ENCODE measurements at regions not wholly inside any gene's neighbourhood (a gene's known extent, or its start where the extent isn't known, plus 50 kb on each side); places are given as distances from the start of the nearest gene placed in this dataset.

DNA sequence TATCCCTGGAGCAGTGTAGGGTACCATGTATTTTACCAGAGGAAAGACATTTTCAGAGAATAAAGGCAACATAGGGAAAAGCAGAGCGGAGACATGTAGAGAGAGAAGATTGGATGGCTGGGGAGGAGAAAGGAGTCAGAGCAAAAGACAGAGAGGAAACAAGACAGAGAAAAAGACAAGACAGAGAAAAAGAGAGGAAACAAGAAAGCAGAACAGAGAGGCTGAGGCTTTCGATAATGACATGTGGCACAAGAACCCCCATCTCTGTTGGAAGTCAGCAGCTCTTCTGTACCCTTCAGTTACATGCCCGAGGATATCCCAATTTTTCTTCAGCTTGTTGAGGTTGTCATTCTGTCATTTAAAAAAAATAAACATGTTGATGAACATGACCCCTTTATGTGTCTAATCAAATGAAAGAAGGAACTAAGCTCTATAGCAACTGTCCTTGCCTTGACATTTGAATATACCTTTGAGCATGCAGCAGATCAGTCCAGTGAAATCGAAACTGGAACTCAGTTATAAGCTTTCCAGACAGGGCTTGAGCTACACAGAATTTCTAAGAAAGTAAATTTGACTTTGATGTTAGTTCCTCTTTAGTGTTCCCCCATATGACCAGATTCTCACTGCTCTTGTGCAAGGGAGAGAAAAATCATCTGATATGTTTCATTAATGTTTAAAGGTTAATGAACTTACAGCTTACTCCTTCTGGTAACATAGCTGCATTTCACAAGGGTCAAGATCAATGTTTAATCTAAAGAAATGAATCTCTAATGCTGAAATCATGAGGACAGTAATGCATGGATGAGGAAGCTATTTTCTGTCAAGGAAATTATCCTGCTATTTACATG lies 75.1 kb upstream of the SP4 start:
- TF ChIP-seq CTCF (IDR thresholded peaks at IDR 0.05), result no peak
- TF ChIP-seq SMAD3 (CRISPR knock-in tag; IDR thresholded peaks at IDR 0.05; ENCODE audit: borderline replicate concordance), result no peak
- no peak for TF ChIP-seq CBFB (CRISPR knock-in tag; IDR thresholded peaks at IDR 0.05; ENCODE audit: low read depth)
- TF ChIP-seq NFE2L1 (CRISPR knock-in tag; IDR thresholded peaks at IDR 0.05), result no peak
- TF ChIP-seq, protein P1, sequence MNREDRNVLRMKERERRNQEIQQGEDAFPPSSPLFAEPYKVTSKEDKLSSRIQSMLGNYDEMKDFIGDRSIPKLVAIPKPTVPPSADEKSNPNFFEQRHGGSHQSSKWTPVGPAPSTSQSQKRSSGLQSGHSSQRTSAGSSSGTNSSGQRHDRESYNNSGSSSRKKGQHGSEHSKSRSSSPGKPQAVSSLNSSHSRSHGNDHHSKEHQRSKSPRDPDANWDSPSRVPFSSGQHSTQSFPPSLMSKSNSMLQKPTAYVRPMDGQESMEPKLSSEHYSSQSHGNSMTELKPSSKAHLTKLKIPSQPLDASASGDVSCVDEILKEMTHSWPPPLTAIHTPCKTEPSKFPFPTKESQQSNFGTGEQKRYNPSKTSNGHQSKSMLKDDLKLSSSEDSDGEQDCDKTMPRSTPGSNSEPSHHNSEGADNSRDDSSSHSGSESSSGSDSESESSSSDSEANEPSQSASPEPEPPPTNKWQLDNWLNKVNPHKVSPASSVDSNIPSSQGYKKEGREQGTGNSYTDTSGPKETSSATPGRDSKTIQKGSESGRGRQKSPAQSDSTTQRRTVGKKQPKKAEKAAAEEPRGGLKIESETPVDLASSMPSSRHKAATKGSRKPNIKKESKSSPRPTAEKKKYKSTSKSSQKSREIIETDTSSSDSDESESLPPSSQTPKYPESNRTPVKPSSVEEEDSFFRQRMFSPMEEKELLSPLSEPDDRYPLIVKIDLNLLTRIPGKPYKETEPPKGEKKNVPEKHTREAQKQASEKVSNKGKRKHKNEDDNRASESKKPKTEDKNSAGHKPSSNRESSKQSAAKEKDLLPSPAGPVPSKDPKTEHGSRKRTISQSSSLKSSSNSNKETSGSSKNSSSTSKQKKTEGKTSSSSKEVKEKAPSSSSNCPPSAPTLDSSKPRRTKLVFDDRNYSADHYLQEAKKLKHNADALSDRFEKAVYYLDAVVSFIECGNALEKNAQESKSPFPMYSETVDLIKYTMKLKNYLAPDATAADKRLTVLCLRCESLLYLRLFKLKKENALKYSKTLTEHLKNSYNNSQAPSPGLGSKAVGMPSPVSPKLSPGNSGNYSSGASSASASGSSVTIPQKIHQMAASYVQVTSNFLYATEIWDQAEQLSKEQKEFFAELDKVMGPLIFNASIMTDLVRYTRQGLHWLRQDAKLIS (CRISPR knock-in tag; IDR thresholded peaks at IDR 0.05; ENCODE audit: borderline replicate concordance), result no peak
- no peak for TF ChIP-seq JUN (CRISPR knock-in tag; IDR thresholded peaks at IDR 0.05)
- no peak for TF ChIP-seq ATF6 (CRISPR knock-in tag; IDR thresholded peaks at IDR 0.05)
- no peak for TF ChIP-seq CREB1 (CRISPR knock-in tag; IDR thresholded peaks at IDR 0.05)
- no peak for TF ChIP-seq MXD4 (CRISPR knock-in tag; IDR thresholded peaks at IDR 0.05; ENCODE audit: borderline replicate concordance)
- TF ChIP-seq USF1 (CRISPR knock-in tag; IDR thresholded peaks at IDR 0.05), result no peak
- TF ChIP-seq, protein P2, sequence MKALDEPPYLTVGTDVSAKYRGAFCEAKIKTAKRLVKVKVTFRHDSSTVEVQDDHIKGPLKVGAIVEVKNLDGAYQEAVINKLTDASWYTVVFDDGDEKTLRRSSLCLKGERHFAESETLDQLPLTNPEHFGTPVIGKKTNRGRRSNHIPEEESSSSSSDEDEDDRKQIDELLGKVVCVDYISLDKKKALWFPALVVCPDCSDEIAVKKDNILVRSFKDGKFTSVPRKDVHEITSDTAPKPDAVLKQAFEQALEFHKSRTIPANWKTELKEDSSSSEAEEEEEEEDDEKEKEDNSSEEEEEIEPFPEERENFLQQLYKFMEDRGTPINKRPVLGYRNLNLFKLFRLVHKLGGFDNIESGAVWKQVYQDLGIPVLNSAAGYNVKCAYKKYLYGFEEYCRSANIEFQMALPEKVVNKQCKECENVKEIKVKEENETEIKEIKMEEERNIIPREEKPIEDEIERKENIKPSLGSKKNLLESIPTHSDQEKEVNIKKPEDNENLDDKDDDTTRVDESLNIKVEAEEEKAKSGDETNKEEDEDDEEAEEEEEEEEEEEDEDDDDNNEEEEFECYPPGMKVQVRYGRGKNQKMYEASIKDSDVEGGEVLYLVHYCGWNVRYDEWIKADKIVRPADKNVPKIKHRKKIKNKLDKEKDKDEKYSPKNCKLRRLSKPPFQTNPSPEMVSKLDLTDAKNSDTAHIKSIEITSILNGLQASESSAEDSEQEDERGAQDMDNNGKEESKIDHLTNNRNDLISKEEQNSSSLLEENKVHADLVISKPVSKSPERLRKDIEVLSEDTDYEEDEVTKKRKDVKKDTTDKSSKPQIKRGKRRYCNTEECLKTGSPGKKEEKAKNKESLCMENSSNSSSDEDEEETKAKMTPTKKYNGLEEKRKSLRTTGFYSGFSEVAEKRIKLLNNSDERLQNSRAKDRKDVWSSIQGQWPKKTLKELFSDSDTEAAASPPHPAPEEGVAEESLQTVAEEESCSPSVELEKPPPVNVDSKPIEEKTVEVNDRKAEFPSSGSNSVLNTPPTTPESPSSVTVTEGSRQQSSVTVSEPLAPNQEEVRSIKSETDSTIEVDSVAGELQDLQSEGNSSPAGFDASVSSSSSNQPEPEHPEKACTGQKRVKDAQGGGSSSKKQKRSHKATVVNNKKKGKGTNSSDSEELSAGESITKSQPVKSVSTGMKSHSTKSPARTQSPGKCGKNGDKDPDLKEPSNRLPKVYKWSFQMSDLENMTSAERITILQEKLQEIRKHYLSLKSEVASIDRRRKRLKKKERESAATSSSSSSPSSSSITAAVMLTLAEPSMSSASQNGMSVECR (CRISPR knock-in tag; IDR thresholded peaks at IDR 0.05; ENCODE audit: borderline replicate concordance), result no peak
- TF ChIP-seq ATF1 (CRISPR knock-in tag; IDR thresholded peaks at IDR 0.05), result no peak
